ENCODE measurements at regions not wholly inside any gene's neighbourhood (a gene's known extent, or its start where the extent isn't known, plus 50 kb on each side); places are given as distances from the start of the nearest gene placed in this dataset.

GRCh38 chrX:42975906-42976305 is 197.9 kb upstream of the PPP1R2C start:
- WGBS, 2 experiments (ENCODE audit: extremely low coverage in 1 of 2, insufficient coverage in 1 of 2, insufficient read length in 1 of 2, insufficient replicate concordance in 2 of 2, low coverage in 1 of 2, low lambda C conversion rate in 2 of 2, missing lambda C conversion rate in 1 of 2): 75% methylated on average over 2 of the region's 2 CpGs; no CpG with 5 or more reads in 1 of the 2 experiments
- H4K91ac ChIP-seq (replicated peaks; ENCODE audit: insufficient read length, low read length): no peak overlapping the region
- no peak overlapping the region for H3K23ac ChIP-seq (ENCODE audit: insufficient read length)
- H3K4me1 ChIP-seq (replicated peaks in 1 of 4; ENCODE audit: control insufficient read depth in 3 of 4, insufficient read depth in 4 of 4, low read length in 3 of 4): no peaks in the 10 kb centered on the region
- H2BK120ac ChIP-seq (replicated peaks; ENCODE audit: low read depth, low read length): no peak overlapping the region
- FAIRE-seq (no peak), DNase-seq (ENCODE audit: low read depth in 1 of 2, low spot score in 2 of 2) (no peak)
- H2BK5ac ChIP-seq (ENCODE audit: low read depth, low read length): no peak overlapping the region
- no peak for TF ChIP-seq GTF2F1 (IDR thresholded peaks at IDR 0.05; ENCODE audit: borderline replicate concordance, low read depth, low read length)
- TF ChIP-seq SRF (IDR thresholded peaks at IDR 0.05; ENCODE audit: low read depth, low read length): no peak
- TF ChIP-seq SIRT6 (IDR thresholded peaks at IDR 0.05; ENCODE audit: low read length): no peak
- TF ChIP-seq MAFK (IDR thresholded peaks at IDR 0.05; ENCODE audit: low read depth, low read length): no peak
- TF ChIP-seq NANOG (IDR thresholded peaks at IDR 0.05; ENCODE audit: insufficient read depth, low read depth, low read length, poor library complexity, severe bottlenecking): no peak
- no peak overlapping the region for H3K9ac ChIP-seq (replicated peaks in 1 of 4; ENCODE audit: extremely low read depth in 1 of 4, low read depth in 3 of 4, low read length in 3 of 4)
- peaks cover 0 to 8% (median 2%) of the 10 kb centered on the region in 4 experiments; a peak in 2 of 8 replicates for H3K36me3 ChIP-seq (ENCODE audit: control insufficient read depth in 2 of 4, insufficient read depth in 4 of 4, low read length in 3 of 4)
- H3K4ac ChIP-seq (replicated peaks; ENCODE audit: insufficient read length, low read depth, low read length): no peak overlapping the region
- CTCF ChIA-PET (ENCODE audit: partially characterized antibody): interaction anchor here (0.9 kb wide), 1 partner anchor 456 kb away, joined by 3 read pairs; no protein-coding TSS in a partner anchor
- no peak overlapping the region for H2BK20ac ChIP-seq (ENCODE audit: low read length)
- no peak overlapping the region for H3K14ac ChIP-seq (ENCODE audit: insufficient read length)
- H3K4me2 ChIP-seq (ENCODE audit: insufficient read depth in 1 of 2, low read depth in 2 of 2, low read length in 2 of 2): no peak overlapping the region
- no peaks in the 10 kb centered on the region for H3K27me3 ChIP-seq (replicated peaks in 1 of 4; ENCODE audit: control insufficient read depth in 3 of 4, extremely low read depth in 1 of 4, insufficient read depth in 3 of 4, low read length in 3 of 4)
- H3K79me1 ChIP-seq (ENCODE audit: low read depth, low read length): no peaks in the 10 kb centered on the region
- H2BK12ac ChIP-seq (ENCODE audit: low read depth, low read length): no peak overlapping the region
- H3K79me2 ChIP-seq (ENCODE audit: control insufficient read depth in 1 of 2, insufficient read depth in 2 of 2, low read length in 2 of 2): no peaks in the 10 kb centered on the region
- no peak overlapping the region for H2AK5ac ChIP-seq (ENCODE audit: low read depth, low read length)
- no peak overlapping the region for H3K18ac ChIP-seq (ENCODE audit: extremely low read depth, low read length)
- H4K8ac ChIP-seq (ENCODE audit: extremely low read depth, insufficient read depth, low read length): no peak overlapping the region
- no peak overlapping the region for H2AFZ ChIP-seq (ENCODE audit: low read length)
- H4K20me1 ChIP-seq (replicated peaks in 1 of 2; ENCODE audit: control insufficient read depth in 1 of 2, insufficient read depth in 2 of 2, low read length in 2 of 2): no peaks in the 10 kb centered on the region
- no peak overlapping the region for H2BK15ac ChIP-seq (ENCODE audit: low read length)
- H3K9me3 ChIP-seq (ENCODE audit: insufficient read depth in 2 of 2, low read depth in 1 of 2, low read length in 1 of 2): peaks cover 29 to 31% of the 10 kb centered on the region in 2 experiments
- H3K23me2 ChIP-seq (ENCODE audit: low read depth, low read length): no peaks in the 10 kb centered on the region
- POLR2A ChIA-PET (ENCODE audit: partially characterized antibody): no interaction called here
- H4K5ac ChIP-seq (ENCODE audit: insufficient read length, low read depth, low read length): no peak overlapping the region
- no peak overlapping the region for H3K56ac ChIP-seq (replicated peaks; ENCODE audit: insufficient read length, low read depth, low read length)
- H3K27ac ChIP-seq (ENCODE audit: low read depth, low read length): no peak overlapping the region
- no peak overlapping the region for H3K4me3 ChIP-seq (ENCODE audit: extremely low read depth in 1 of 4, insufficient read depth in 2 of 4, low read depth in 3 of 4, low read length in 4 of 4)
